ENCODE measurements at regions not wholly inside any gene's neighbourhood (a gene's known extent, or its start where the extent isn't known, plus 50 kb on each side); places are given as distances from the start of the nearest gene placed in this dataset.
A peak's percentile ranks its signal among the peaks of the same experiment; 100 is the strongest.

GRCh38 chr18:24656050-24656449, 195.6 kb downstream of the HRH4 start:
- Histone ChIP-seq H3K4me1 (ENCODE audit: control insufficient read depth, insufficient read depth, low read length, poor library complexity, severe bottlenecking) (no peaks in the 10 kb centered on the region), H3K4me3 (ENCODE audit: extremely low read depth, insufficient read depth, low read length, poor library complexity, severe bottlenecking) (no peak overlapping the region), H3K27ac (ENCODE audit: low read depth, low read length, severe bottlenecking) (no peak overlapping the region), H3K9me3 (ENCODE audit: control insufficient read depth, low read length) (no peaks in the 10 kb centered on the region), H3K36me3 (ENCODE audit: control insufficient read depth, insufficient read depth, low read length) (no peaks in the 10 kb centered on the region)
- 75 to 88% methylated on average over 2 to 4 of the region's 4 CpGs for WGBS, 2 experiments (ENCODE audit: insufficient coverage in 2 of 2)

- Histone ChIP-seq H3K9me3 (ENCODE audit: control insufficient read depth, low read length) (no peaks in the 10 kb centered on the region), H3K36me3 (ENCODE audit: control insufficient read depth, insufficient read depth, low read length) (no peaks in the 10 kb centered on the region), H3K4me1 (ENCODE audit: control insufficient read depth, insufficient read depth, low read length, poor library complexity, severe bottlenecking) (no peaks in the 10 kb centered on the region), H3K4me3 (ENCODE audit: extremely low read depth, insufficient read depth, low read length, poor library complexity, severe bottlenecking) (no peak overlapping the region), H3K27ac (ENCODE audit: low read depth, low read length, severe bottlenecking) (peak overlapping the region; percentile 16)
- WGBS, 2 experiments (ENCODE audit: insufficient coverage in 2 of 2) = 93 to 95% methylated on average over 6 of the region's 7 CpGs
These were observed 196.4 kb downstream of the HRH4 start for GRCh38 chr18:24656551-24657443.

- H3K27ac ChIP-seq (ENCODE audit: low read depth, low read length, severe bottlenecking) = no peak overlapping the region
- no peaks in the 10 kb centered on the region for H3K4me1 ChIP-seq (ENCODE audit: control insufficient read depth, insufficient read depth, low read length, poor library complexity, severe bottlenecking)
- 79 to 82% methylated on average over 7 of the region's 7 CpGs for WGBS, 2 experiments (ENCODE audit: insufficient coverage in 2 of 2)
- no peak overlapping the region for H3K4me3 ChIP-seq (ENCODE audit: extremely low read depth, insufficient read depth, low read length, poor library complexity, severe bottlenecking)
- H3K9me3 ChIP-seq (ENCODE audit: control insufficient read depth, low read length) = no peaks in the 10 kb centered on the region
- H3K36me3 ChIP-seq (ENCODE audit: control insufficient read depth, insufficient read depth, low read length) = no peaks in the 10 kb centered on the region
These were observed 197.0 kb downstream of the HRH4 start for GRCh38 chr18:24657444-24657842.

- no peak overlapping the region for H3K27ac ChIP-seq (ENCODE audit: low read depth, low read length, severe bottlenecking)
- no peaks in the 10 kb centered on the region for H3K4me1 ChIP-seq (ENCODE audit: control insufficient read depth, insufficient read depth, low read length, poor library complexity, severe bottlenecking)
- no peak overlapping the region for H3K4me3 ChIP-seq (ENCODE audit: extremely low read depth, insufficient read depth, low read length, poor library complexity, severe bottlenecking)
- no peaks in the 10 kb centered on the region for H3K36me3 ChIP-seq (ENCODE audit: control insufficient read depth, insufficient read depth, low read length)
- no peaks in the 10 kb centered on the region for H3K9me3 ChIP-seq (ENCODE audit: control insufficient read depth, low read length)
- WGBS, 2 experiments (ENCODE audit: insufficient coverage in 2 of 2) = no CpG with 5 or more reads among the region's 1 CpG
These were observed 197.9 kb downstream of the HRH4 start for GRCh38 chr18:24658302-24658701.

- Histone ChIP-seq H3K27ac (ENCODE audit: low read depth, low read length, severe bottlenecking) (no peak overlapping the region), H3K4me1 (ENCODE audit: control insufficient read depth, insufficient read depth, low read length, poor library complexity, severe bottlenecking) (no peaks in the 10 kb centered on the region), H3K4me3 (ENCODE audit: extremely low read depth, insufficient read depth, low read length, poor library complexity, severe bottlenecking) (no peak overlapping the region), H3K9me3 (ENCODE audit: control insufficient read depth, low read length) (no peaks in the 10 kb centered on the region), H3K36me3 (ENCODE audit: control insufficient read depth, insufficient read depth, low read length) (no peaks in the 10 kb centered on the region)
- 89 to 94% methylated on average over 17 to 18 of the region's 21 CpGs for WGBS, 2 experiments (ENCODE audit: insufficient coverage in 2 of 2)
These were observed 199.6 kb downstream of the HRH4 start for GRCh38 chr18:24659827-24660720.

- H3K36me3 ChIP-seq (ENCODE audit: control insufficient read depth, insufficient read depth, low read length) = no peaks in the 10 kb centered on the region
- no peak overlapping the region for H3K4me3 ChIP-seq (ENCODE audit: extremely low read depth, insufficient read depth, low read length, poor library complexity, severe bottlenecking)
- H3K27ac ChIP-seq (ENCODE audit: low read depth, low read length, severe bottlenecking) = no peak overlapping the region
- no peaks in the 10 kb centered on the region for H3K9me3 ChIP-seq (ENCODE audit: control insufficient read depth, low read length)
- 90 to 100% methylated on average over 1 of the region's 1 CpG for WGBS, 2 experiments (ENCODE audit: insufficient coverage in 2 of 2)
- no peaks in the 10 kb centered on the region for H3K4me1 ChIP-seq (ENCODE audit: control insufficient read depth, insufficient read depth, low read length, poor library complexity, severe bottlenecking)
These were observed 200.5 kb downstream of the HRH4 start for GRCh38 chr18:24660956-24661355.

GRCh38 chr18:24662412-24662821, 202.0 kb downstream of the HRH4 start:
- Histone ChIP-seq H3K9me3 (ENCODE audit: control insufficient read depth, low read length) (no peaks in the 10 kb centered on the region), H3K27ac (ENCODE audit: low read depth, low read length, severe bottlenecking) (no peak overlapping the region), H3K36me3 (ENCODE audit: control insufficient read depth, insufficient read depth, low read length) (no peaks in the 10 kb centered on the region), H3K4me3 (ENCODE audit: extremely low read depth, insufficient read depth, low read length, poor library complexity, severe bottlenecking) (no peak overlapping the region), H3K4me1 (ENCODE audit: control insufficient read depth, insufficient read depth, low read length, poor library complexity, severe bottlenecking) (no peaks in the 10 kb centered on the region)
- 87 to 90% methylated on average over 11 to 13 of the region's 13 CpGs for WGBS, 2 experiments (ENCODE audit: insufficient coverage in 2 of 2)

- Histone ChIP-seq H3K36me3 (ENCODE audit: control insufficient read depth, insufficient read depth, low read length) (no peaks in the 10 kb centered on the region), H3K27ac (ENCODE audit: low read depth, low read length, severe bottlenecking) (no peak overlapping the region), H3K4me1 (ENCODE audit: control insufficient read depth, insufficient read depth, low read length, poor library complexity, severe bottlenecking) (no peaks in the 10 kb centered on the region), H3K9me3 (ENCODE audit: control insufficient read depth, low read length) (no peaks in the 10 kb centered on the region), H3K4me3 (ENCODE audit: extremely low read depth, insufficient read depth, low read length, poor library complexity, severe bottlenecking) (no peak overlapping the region)
- 91 to 100% methylated on average over 3 of the region's 5 CpGs for WGBS, 2 experiments (ENCODE audit: insufficient coverage in 2 of 2)
These were observed 202.6 kb downstream of the HRH4 start for GRCh38 chr18:24663026-24663425.

- no CpG with 5 or more reads among the region's 2 CpGs for WGBS, 2 experiments (ENCODE audit: insufficient coverage in 2 of 2)
- no peak overlapping the region for H3K27ac ChIP-seq (ENCODE audit: low read depth, low read length, severe bottlenecking)
- no peaks in the 10 kb centered on the region for H3K4me1 ChIP-seq (ENCODE audit: control insufficient read depth, insufficient read depth, low read length, poor library complexity, severe bottlenecking)
- no peaks in the 10 kb centered on the region for H3K9me3 ChIP-seq (ENCODE audit: control insufficient read depth, low read length)
- H3K36me3 ChIP-seq (ENCODE audit: control insufficient read depth, insufficient read depth, low read length) = no peaks in the 10 kb centered on the region
- no peak overlapping the region for H3K4me3 ChIP-seq (ENCODE audit: extremely low read depth, insufficient read depth, low read length, poor library complexity, severe bottlenecking)
These were observed 208.6 kb downstream of the HRH4 start for GRCh38 chr18:24669015-24669414.

- no peak overlapping the region for H3K4me3 ChIP-seq (ENCODE audit: extremely low read depth, insufficient read depth, low read length, poor library complexity, severe bottlenecking)
- H3K36me3 ChIP-seq (ENCODE audit: control insufficient read depth, insufficient read depth, low read length) = no peaks in the 10 kb centered on the region
- WGBS, 2 experiments (ENCODE audit: insufficient coverage in 2 of 2) = 45 to 71% methylated on average over 1 of the region's 3 CpGs
- no peak overlapping the region for H3K27ac ChIP-seq (ENCODE audit: low read depth, low read length, severe bottlenecking)
- H3K9me3 ChIP-seq (ENCODE audit: control insufficient read depth, low read length) = no peaks in the 10 kb centered on the region
- H3K4me1 ChIP-seq (ENCODE audit: control insufficient read depth, insufficient read depth, low read length, poor library complexity, severe bottlenecking) = no peaks in the 10 kb centered on the region
These were observed 209.1 kb downstream of the HRH4 start for GRCh38 chr18:24669502-24669901.
